Right cardiac atrium (tissue), 5 donors: ENCODE measurements at regions not wholly inside any gene's neighbourhood (a gene's known extent, or its start where the extent isn't known, plus 50 kb on each side); places are given as distances from the start of the nearest gene placed in this dataset.
A peak's percentile ranks its signal among the peaks of the same experiment; 100 is the strongest.

Experiments
- ATAC-seq, 2 donors: fragments of 200-7000 bp; cut with Tn5 transposase; one replicate each; pipeline versions ENCODE4 v1.8.0 to v1.9.1; 2020; ENCODE audit warnings: moderate library complexity in 2 of 2, mild to moderate bottlenecking in 1 of 2
- DNase-seq, 3 donors: peaks; one replicate each; pipeline ENCODE4 v3.0.0-alpha.2; 2020
- H3K27ac ChIP-seq: one replicate; pipeline ENCODE4 v1.5.1; 2013; ENCODE audit warnings: mild to moderate bottlenecking, low read length, control low read depth, moderate library complexity
- H3K27me3 ChIP-seq: one replicate; pipeline ENCODE4 v1.6.1; 2013; ENCODE audit not compliant: control insufficient read depth, insufficient read depth
- H3K4me1 ChIP-seq: one replicate; pipeline ENCODE4 v1.6.1; 2013; ENCODE audit warnings: low read length; ENCODE audit not compliant: control insufficient read depth, insufficient read depth
- H3K4me3 ChIP-seq: one replicate; pipeline ENCODE4 v1.5.1; 2013; ENCODE audit warnings: low read length, control low read depth
- H3K9me3 ChIP-seq: one replicate; pipeline ENCODE4 v1.6.1; 2013; ENCODE audit warnings: low read length; ENCODE audit not compliant: control insufficient read depth
- WGBS: extraction: QIAGEN DNeasy Blood & Tissue Kit; methylation state at CpG from one replicate; pipeline ENCODE4 v1.1.7; 2013; 5-methylcytosine and 5-hydroxymethylcytosine counted together
- intact Hi-C, 4 donors: fragments of 100-400 bp; cut with DNase I; formaldehyde crosslinking; loops; one replicate each; pipeline versions ENCODE4 v1.11.0 to v1.14.0; 2022 to 2023
- donor health status: healthy with polysubstance abuse.
- donor health status: DM: no; HTN: yes; CAD: no.
- donor health status: DM: no; HTN: no; CAD: no.
- donor health status: DM: no; HTN: yes; CAD: no; lungs with severe emphysema.
- donor health status: DM: yes; HTN: yes; CAD: no.

- Histone ChIP-seq H3K27me3 (no peaks in the 10 kb centered on the region), H3K9me3 (no peaks in the 10 kb centered on the region), H3K4me3 (no peak overlapping the region), H3K27ac (no peak overlapping the region), H3K4me1 (peaks cover 2% of the 10 kb centered on the region)
- intact Hi-C loops = no loop called here
- ATAC-seq (no peak), DNase-seq (peak; percentile 4 to 47 (median 32))
- WGBS = 92% methylated on average over 23 of the region's 23 CpGs
Observed at GRCh38 chr9:134221273-134222017, 57.1 kb upstream of the RNU6ATAC start.

GRCh38 chr9:134222018-134222573 is 57.7 kb upstream of the RNU6ATAC start:
- Histone ChIP-seq H3K4me3 (no peak overlapping the region), H3K4me1 (no peaks in the 10 kb centered on the region), H3K9me3 (no peaks in the 10 kb centered on the region), H3K27me3 (no peaks in the 10 kb centered on the region), H3K27ac (no peak overlapping the region)
- intact Hi-C loops = no loop called here
- ATAC-seq (no peak), DNase-seq (peak in 2 of 3 donors; percentile 12 to 59)
- 63% methylated on average over 12 of the region's 12 CpGs for WGBS

GRCh38 chr9:134223091-134223490 is 58.7 kb upstream of the RNU6ATAC start:
- WGBS = 91% methylated on average over 11 of the region's 11 CpGs
- Histone ChIP-seq H3K27me3 (no peaks in the 10 kb centered on the region), H3K9me3 (no peaks in the 10 kb centered on the region), H3K4me1 (no peaks in the 10 kb centered on the region), H3K27ac (no peak overlapping the region), H3K4me3 (no peak overlapping the region)
- ATAC-seq (no peak), DNase-seq (peak in 1 of 3 donors; percentile 13)
- intact Hi-C loops = no loop called here

- WGBS = 88% methylated on average over 15 of the region's 15 CpGs
- Histone ChIP-seq H3K27me3 (no peaks in the 10 kb centered on the region), H3K9me3 (no peaks in the 10 kb centered on the region), H3K4me1 (no peaks in the 10 kb centered on the region), H3K4me3 (no peak overlapping the region), H3K27ac (no peak overlapping the region)
- ATAC-seq (no peak), DNase-seq (peak in 2 of 3 donors; percentile 2 to 37)
- intact Hi-C loops = no loop called here
Observed at GRCh38 chr9:134223591-134224122, 59.3 kb upstream of the RNU6ATAC start.

GRCh38 chr9:134224127-134224526 is 59.8 kb upstream of the RNU6ATAC start:
- Histone ChIP-seq H3K27ac (no peak overlapping the region), H3K4me1 (no peaks in the 10 kb centered on the region), H3K4me3 (no peak overlapping the region), H3K27me3 (no peaks in the 10 kb centered on the region), H3K9me3 (no peaks in the 10 kb centered on the region)
- ATAC-seq = no peak
- 88% methylated on average over 9 of the region's 9 CpGs for WGBS
- DNase-seq = no peak
- intact Hi-C loops = no loop called here

- DNase-seq (peak; percentile 5 to 27 (median 15)), ATAC-seq (no peak)
- intact Hi-C loops = no loop called here
- WGBS = 86% methylated on average over 9 of the region's 9 CpGs
- no peak overlapping the region for H3K27ac ChIP-seq
- no peak overlapping the region for H3K4me3 ChIP-seq
- H3K9me3 ChIP-seq = no peaks in the 10 kb centered on the region
- no peaks in the 10 kb centered on the region for H3K27me3 ChIP-seq
- H3K4me1 ChIP-seq = no peaks in the 10 kb centered on the region
Observed at GRCh38 chr9:134224567-134225093, 60.3 kb upstream of the RNU6ATAC start.

GRCh38 chr9:134225186-134225585 is 60.8 kb upstream of the RNU6ATAC start:
- Histone ChIP-seq H3K27me3 (no peaks in the 10 kb centered on the region), H3K27ac (no peak overlapping the region), H3K9me3 (no peaks in the 10 kb centered on the region), H3K4me1 (no peaks in the 10 kb centered on the region), H3K4me3 (no peak overlapping the region)
- intact Hi-C loops = no loop called here
- ATAC-seq = no peak
- 86% methylated on average over 8 of the region's 8 CpGs for WGBS
- DNase-seq = peak; percentile 5 to 41 (median 20)

GRCh38 chr9:134225816-134226215 is 61.5 kb upstream of the RNU6ATAC start:
- Histone ChIP-seq H3K27me3 (no peaks in the 10 kb centered on the region), H3K4me3 (no peak overlapping the region), H3K9me3 (no peaks in the 10 kb centered on the region), H3K27ac (no peak overlapping the region), H3K4me1 (no peaks in the 10 kb centered on the region)
- WGBS = 76% methylated on average over 7 of the region's 7 CpGs
- ATAC-seq (no peak), DNase-seq (peak in 2 of 3 donors; percentile 6 to 24)
- intact Hi-C loops = no loop called here

GRCh38 chr9:134226221-134226930 is 62.0 kb upstream of the RNU6ATAC start:
- H3K4me3 ChIP-seq = no peak overlapping the region
- H3K27me3 ChIP-seq = no peaks in the 10 kb centered on the region
- ATAC-seq (no peak), DNase-seq (peak; percentile 31 to 55 (median 33))
- no peak overlapping the region for H3K27ac ChIP-seq
- H3K4me1 ChIP-seq = no peaks in the 10 kb centered on the region
- intact Hi-C loops = no loop called here
- WGBS = 72% methylated on average over 27 of the region's 27 CpGs
- no peaks in the 10 kb centered on the region for H3K9me3 ChIP-seq

- Histone ChIP-seq H3K9me3 (no peaks in the 10 kb centered on the region), H3K4me1 (peaks cover 3% of the 10 kb centered on the region), H3K4me3 (no peak overlapping the region), H3K27me3 (no peaks in the 10 kb centered on the region), H3K27ac (no peak overlapping the region)
- intact Hi-C loops = no loop called here
- peak; percentile 8 to 62 (median 53) for DNase-seq
- whole genome bisulfite sequencing = 64% methylated on average over 27 of the region's 27 CpGs
- no peak for ATAC-seq
Observed at GRCh38 chr9:134227451-134228411, 63.4 kb upstream of the RNU6ATAC start.
